PFSK-1 (cell line): ENCODE measurements at regions not wholly inside any gene's neighbourhood (a gene's known extent, or its start where the extent isn't known, plus 50 kb on each side); places are given as distances from the start of the nearest gene placed in this dataset.

Experiments
- FOXP2 ChIP-seq: optimal IDR thresholded peaks from 2 replicates; pipeline ENCODE3; 2011; ENCODE audit warnings: borderline replicate concordance, control low read depth, inconsistent platforms; ENCODE audit not compliant: insufficient read depth; ENCODE audit errors: extremely low read length, extremely low read depth
- POLR2AphosphoS5 ChIP-seq: IDR thresholded peaks from 2 replicates; pipeline ENCODE4 v1.6.1; 2012; ENCODE audit warnings: low read depth, mild to moderate bottlenecking, control low read depth, low read length, moderate library complexity
- REST ChIP-seq, 2 experiments: IDR thresholded peaks; 2 replicates each; pipeline versions ENCODE4 v1.6.1 to v1.8.0; 2011 to 2012; ENCODE audit warnings: low read depth in 2 of 2, low read length in 2 of 2, control low read depth in 1 of 2, inconsistent platforms in 1 of 2, mild to moderate bottlenecking in 1 of 2, moderate library complexity in 1 of 2; ENCODE audit not compliant: insufficient read depth in 1 of 2
- SIN3A ChIP-seq: IDR thresholded peaks from 2 replicates; pipeline ENCODE4 v1.6.1; 2012; ENCODE audit warnings: mild to moderate bottlenecking, low read length, moderate library complexity, borderline replicate concordance; ENCODE audit not compliant: insufficient read depth
- TAF1 ChIP-seq: IDR thresholded peaks from 2 replicates; pipeline ENCODE4 v1.6.1; 2012; ENCODE audit warnings: low read length, control low read depth, borderline replicate concordance; ENCODE audit not compliant: insufficient read depth

- no peak for TF ChIP-seq FOXP2
- no peak for TF ChIP-seq POLR2AphosphoS5
- TF ChIP-seq SIN3A, result no peak
- no peak for TF ChIP-seq REST (IDR thresholded peaks at IDR 0.05; ENCODE audit: insufficient read depth in 1 of 2, low read depth in 2 of 2, low read length in 2 of 2)
- TF ChIP-seq TAF1, result no peak
Observed at GRCh38 chr13:105497597-105497996, 1037.9 kb downstream of the EFNB2 start.

- no peak for TF ChIP-seq SIN3A
Observed at GRCh38 chr13:105492216-105492615, 1043.2 kb downstream of the EFNB2 start.

GRCh38 chr13:105491345-105491744, 1044.1 kb downstream of the EFNB2 start:
- TF ChIP-seq TAF1 (no peak), REST (IDR thresholded peaks at IDR 0.05; ENCODE audit: insufficient read depth in 1 of 2, low read depth in 2 of 2, low read length in 2 of 2) (no peak), FOXP2 (no peak), SIN3A (no peak), POLR2AphosphoS5 (no peak)

- no peak for TF ChIP-seq FOXP2
- TF ChIP-seq TAF1, result no peak
- no peak for TF ChIP-seq POLR2AphosphoS5
- no peak for TF ChIP-seq REST (IDR thresholded peaks at IDR 0.05; ENCODE audit: insufficient read depth in 1 of 2, low read depth in 2 of 2, low read length in 2 of 2)
- no peak for TF ChIP-seq SIN3A
Observed at GRCh38 chr13:105485081-105485480, 1050.4 kb downstream of the EFNB2 start.

- TF ChIP-seq POLR2AphosphoS5 (no peak), TAF1 (no peak), FOXP2 (no peak), SIN3A (no peak), REST (IDR thresholded peaks at IDR 0.05; ENCODE audit: insufficient read depth in 1 of 2, low read depth in 2 of 2, low read length in 2 of 2) (no peak)
Observed at GRCh38 chr13:105474983-105475610, 1060.4 kb downstream of the EFNB2 start.
